ENCODE measurements at regions not wholly inside any gene's neighbourhood (a gene's known extent, or its start where the extent isn't known, plus 50 kb on each side); places are given as distances from the start of the nearest gene placed in this dataset.

- TF ChIP-seq POLR2AphosphoS5 (IDR thresholded peaks at IDR 0.05; ENCODE audit: low read depth, low read length) (no peak), TAF1 (IDR thresholded peaks at IDR 0.05; ENCODE audit: borderline replicate concordance, insufficient read depth, low read length) (no peak), FOXP2 (optimal IDR thresholded peaks at IDR 0.05; ENCODE audit: borderline replicate concordance, extremely low read depth, extremely low read length, insufficient read depth) (no peak)
These were observed 422.6 kb upstream of the SETBP1 start for GRCh38 chr18:44258086-44258485.

All from PFSK-1 (cell line).